SK-N-SH treated with all-trans-retinoic acid at 6 μM for 48 hours (cell line): ENCODE measurements at regions not wholly inside any gene's neighbourhood (a gene's known extent, or its start where the extent isn't known, plus 50 kb on each side); places are given as distances from the start of the nearest gene placed in this dataset.

ENCODE experiments used
- ATAC-seq: fragments of 200-7000 bp; cut with Tn5 transposase; 3 replicates; pipeline ENCODE4 v1.9.1; 2020; ENCODE audit warnings: mild to moderate bottlenecking, moderate library complexity
- ARNTL ChIP-seq: fragments of 450-650 bp; formaldehyde crosslinking; IDR thresholded peaks from 2 replicates; pipeline ENCODE4 v1.5.0; 2020; ENCODE audit warnings: low read depth, mild to moderate bottlenecking, moderate library complexity, borderline replicate concordance
- BACH2 ChIP-seq: fragments of 250-450 bp; sonication (Bioruptor Pico); IDR thresholded peaks from 2 replicates; pipeline ENCODE4 v1.9.0; 2021; ENCODE audit warnings: mild to moderate bottlenecking, borderline replicate concordance
- CSDC2 ChIP-seq: fragments of 250-450 bp; sonication (Bioruptor Pico); IDR thresholded peaks from 2 replicates; pipeline ENCODE4 v1.5.0; 2020; ENCODE audit warnings: mild to moderate bottlenecking, moderate library complexity
- ESRRG ChIP-seq: fragments of 250-450 bp; sonication (Bioruptor Pico); IDR thresholded peaks from 2 replicates; pipeline ENCODE4 v1.6.1; 2021; ENCODE audit warnings: mild to moderate bottlenecking
- GLIS3 ChIP-seq: fragments of 250-450 bp; sonication (Bioruptor Pico); IDR thresholded peaks from 2 replicates; pipeline ENCODE4 v1.5.0; 2020; ENCODE audit warnings: mild to moderate bottlenecking, moderate library complexity
- ISL1 ChIP-seq: fragments of 250-450 bp; sonication (Bioruptor Pico); IDR thresholded peaks from 2 replicates; pipeline ENCODE4 v2.1.2; 2022; ENCODE audit warnings: mild to moderate bottlenecking, moderate library complexity
- OSR1 ChIP-seq: fragments of 250-450 bp; sonication (Bioruptor Pico); IDR thresholded peaks from 2 replicates; pipeline ENCODE4 v1.8.0; 2022; ENCODE audit warnings: moderate library complexity, mild to moderate bottlenecking, inconsistent platforms
- POU6F1 ChIP-seq: fragments of 250-450 bp; sonication (Bioruptor Pico); IDR thresholded peaks from 2 replicates; pipeline ENCODE4 v1.8.0; 2021; ENCODE audit warnings: low read depth, mild to moderate bottlenecking, moderate library complexity, borderline replicate concordance
- PPARA ChIP-seq: fragments of 250-450 bp; sonication (Bioruptor Pico); IDR thresholded peaks from 2 replicates; pipeline ENCODE4 v1.5.0; 2020; ENCODE audit warnings: mild to moderate bottlenecking, borderline replicate concordance
- RARB ChIP-seq: fragments of 250-450 bp; sonication (Bioruptor Pico); IDR thresholded peaks from 2 replicates; pipeline ENCODE4 v1.8.0; 2021; ENCODE audit warnings: mild to moderate bottlenecking, moderate library complexity
- SNAI2 ChIP-seq: fragments of 250-450 bp; sonication (Bioruptor Pico); IDR thresholded peaks from 2 replicates; pipeline ENCODE4 v1.5.0; 2020; ENCODE audit warnings: mild to moderate bottlenecking, moderate library complexity
- TCF4 ChIP-seq: fragments of 250-450 bp; sonication (Bioruptor Pico); IDR thresholded peaks from 2 replicates; pipeline ENCODE4 v1.8.0; 2021; ENCODE audit warnings: mild to moderate bottlenecking, moderate library complexity, borderline replicate concordance
- TOX ChIP-seq: fragments of 250-450 bp; sonication (Bioruptor Pico); IDR thresholded peaks from 2 replicates; pipeline ENCODE4 v1.8.0; 2021; ENCODE audit warnings: mild to moderate bottlenecking, moderate library complexity, borderline replicate concordance
- ZC3H10 ChIP-seq: fragments of 250-450 bp; sonication (Bioruptor Pico); IDR thresholded peaks from 2 replicates; pipeline ENCODE4 v1.5.1; 2021; ENCODE audit warnings: mild to moderate bottlenecking, moderate library complexity
- ZFP3 ChIP-seq: fragments of 250-450 bp; sonication (Bioruptor Pico); IDR thresholded peaks from 2 replicates; pipeline ENCODE4 v1.5.0; 2020; ENCODE audit warnings: mild to moderate bottlenecking, moderate library complexity
- ZFP30 ChIP-seq: fragments of 450-650 bp; formaldehyde crosslinking; IDR thresholded peaks from 2 replicates; pipeline ENCODE4 v1.5.0; 2022; ENCODE audit warnings: mild to moderate bottlenecking, moderate library complexity
- ZNF565 ChIP-seq: fragments of 450-650 bp; formaldehyde crosslinking; conservative IDR thresholded peaks from 2 replicates; pipeline ENCODE4 v1.5.0; 2020; ENCODE audit warnings: low read depth, mild to moderate bottlenecking, moderate library complexity
- ZNF70 ChIP-seq: fragments of 450-650 bp; formaldehyde crosslinking; IDR thresholded peaks from 2 replicates; pipeline ENCODE4 v1.5.0; 2020; ENCODE audit warnings: mild to moderate bottlenecking, moderate library complexity
- ZNF8 ChIP-seq: fragments of 450-650 bp; formaldehyde crosslinking; IDR thresholded peaks from 2 replicates; pipeline ENCODE4 v1.5.0; 2020; ENCODE audit warnings: mild to moderate bottlenecking, moderate library complexity
- TF ChIP-seq, protein P1 (sequence below): fragments of 250-450 bp; sonication (Bioruptor Pico); IDR thresholded peaks from 2 replicates; pipeline ENCODE4 v1.5.0; 2020; ENCODE audit warnings: mild to moderate bottlenecking, moderate library complexity
- TF ChIP-seq, protein P2 (sequence below): fragments of 250-450 bp; sonication (Bioruptor Pico); IDR thresholded peaks from 2 replicates; pipeline ENCODE4 v1.5.1; 2020; ENCODE audit warnings: low read depth, mild to moderate bottlenecking, moderate library complexity
- TF ChIP-seq, protein P3 (sequence below): fragments of 250-450 bp; sonication (Bioruptor Pico); IDR thresholded peaks from 2 replicates; pipeline ENCODE4 v1.8.0; 2020; ENCODE audit warnings: mild to moderate bottlenecking, moderate library complexity, borderline replicate concordance

GRCh38 chr1:209101106-209101505, 482.4 kb upstream of the CAMK1G start:
- ATAC-seq: no peak
- TF ChIP-seq OSR1 (CRISPR knock-in tag) (no peak), ZC3H10 (CRISPR knock-in tag) (no peak), TOX (CRISPR knock-in tag) (no peak), POU6F1 (CRISPR knock-in tag) (no peak), ARNTL (CRISPR knock-in tag) (no peak)
- TF ChIP-seq, protein P1, sequence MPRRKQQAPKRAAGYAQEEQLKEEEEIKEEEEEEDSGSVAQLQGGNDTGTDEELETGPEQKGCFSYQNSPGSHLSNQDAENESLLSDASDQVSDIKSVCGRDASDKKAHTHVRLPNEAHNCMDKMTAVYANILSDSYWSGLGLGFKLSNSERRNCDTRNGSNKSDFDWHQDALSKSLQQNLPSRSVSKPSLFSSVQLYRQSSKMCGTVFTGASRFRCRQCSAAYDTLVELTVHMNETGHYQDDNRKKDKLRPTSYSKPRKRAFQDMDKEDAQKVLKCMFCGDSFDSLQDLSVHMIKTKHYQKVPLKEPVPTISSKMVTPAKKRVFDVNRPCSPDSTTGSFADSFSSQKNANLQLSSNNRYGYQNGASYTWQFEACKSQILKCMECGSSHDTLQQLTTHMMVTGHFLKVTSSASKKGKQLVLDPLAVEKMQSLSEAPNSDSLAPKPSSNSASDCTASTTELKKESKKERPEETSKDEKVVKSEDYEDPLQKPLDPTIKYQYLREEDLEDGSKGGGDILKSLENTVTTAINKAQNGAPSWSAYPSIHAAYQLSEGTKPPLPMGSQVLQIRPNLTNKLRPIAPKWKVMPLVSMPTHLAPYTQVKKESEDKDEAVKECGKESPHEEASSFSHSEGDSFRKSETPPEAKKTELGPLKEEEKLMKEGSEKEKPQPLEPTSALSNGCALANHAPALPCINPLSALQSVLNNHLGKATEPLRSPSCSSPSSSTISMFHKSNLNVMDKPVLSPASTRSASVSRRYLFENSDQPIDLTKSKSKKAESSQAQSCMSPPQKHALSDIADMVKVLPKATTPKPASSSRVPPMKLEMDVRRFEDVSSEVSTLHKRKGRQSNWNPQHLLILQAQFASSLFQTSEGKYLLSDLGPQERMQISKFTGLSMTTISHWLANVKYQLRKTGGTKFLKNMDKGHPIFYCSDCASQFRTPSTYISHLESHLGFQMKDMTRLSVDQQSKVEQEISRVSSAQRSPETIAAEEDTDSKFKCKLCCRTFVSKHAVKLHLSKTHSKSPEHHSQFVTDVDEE: no peak
- TF ChIP-seq, all 23 proteins: peak for 0

DNA sequence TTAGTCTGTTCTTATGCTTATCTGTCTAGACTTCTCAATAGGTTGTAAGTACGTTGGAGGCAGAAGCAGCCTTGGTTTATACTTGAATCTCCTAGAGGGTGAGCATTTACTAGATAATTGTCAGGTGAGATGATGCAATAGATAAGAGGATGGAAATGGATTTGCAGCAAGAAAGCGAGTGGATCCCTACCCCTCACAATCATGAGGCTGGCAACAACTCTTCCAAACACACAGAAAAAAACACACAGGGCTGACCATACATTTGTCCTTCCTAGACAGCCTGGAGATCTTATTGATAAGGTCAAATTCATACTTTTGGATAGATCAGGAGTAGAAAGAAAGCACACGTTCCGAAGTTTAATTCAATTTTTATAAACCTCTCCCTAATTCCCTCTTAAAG, 481.4 kb upstream of the CAMK1G start:
- ATAC-seq: no peak
- no peak for TF ChIP-seq CSDC2 (CRISPR knock-in tag)
- TF ChIP-seq, protein P2, sequence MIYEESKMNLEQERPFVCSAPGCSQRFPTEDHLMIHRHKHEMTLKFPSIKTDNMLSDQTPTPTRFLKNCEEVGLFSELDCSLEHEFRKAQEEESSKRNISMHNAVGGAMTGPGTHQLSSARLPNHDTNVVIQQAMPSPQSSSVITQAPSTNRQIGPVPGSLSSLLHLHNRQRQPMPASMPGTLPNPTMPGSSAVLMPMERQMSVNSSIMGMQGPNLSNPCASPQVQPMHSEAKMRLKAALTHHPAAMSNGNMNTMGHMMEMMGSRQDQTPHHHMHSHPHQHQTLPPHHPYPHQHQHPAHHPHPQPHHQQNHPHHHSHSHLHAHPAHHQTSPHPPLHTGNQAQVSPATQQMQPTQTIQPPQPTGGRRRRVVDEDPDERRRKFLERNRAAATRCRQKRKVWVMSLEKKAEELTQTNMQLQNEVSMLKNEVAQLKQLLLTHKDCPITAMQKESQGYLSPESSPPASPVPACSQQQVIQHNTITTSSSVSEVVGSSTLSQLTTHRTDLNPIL (CRISPR knock-in tag): no peak
- no peak for TF ChIP-seq ZFP30
- no peak for TF ChIP-seq ESRRG
- no peak for TF ChIP-seq ZNF8 (CRISPR knock-in tag)
- TF ChIP-seq, protein P3, sequence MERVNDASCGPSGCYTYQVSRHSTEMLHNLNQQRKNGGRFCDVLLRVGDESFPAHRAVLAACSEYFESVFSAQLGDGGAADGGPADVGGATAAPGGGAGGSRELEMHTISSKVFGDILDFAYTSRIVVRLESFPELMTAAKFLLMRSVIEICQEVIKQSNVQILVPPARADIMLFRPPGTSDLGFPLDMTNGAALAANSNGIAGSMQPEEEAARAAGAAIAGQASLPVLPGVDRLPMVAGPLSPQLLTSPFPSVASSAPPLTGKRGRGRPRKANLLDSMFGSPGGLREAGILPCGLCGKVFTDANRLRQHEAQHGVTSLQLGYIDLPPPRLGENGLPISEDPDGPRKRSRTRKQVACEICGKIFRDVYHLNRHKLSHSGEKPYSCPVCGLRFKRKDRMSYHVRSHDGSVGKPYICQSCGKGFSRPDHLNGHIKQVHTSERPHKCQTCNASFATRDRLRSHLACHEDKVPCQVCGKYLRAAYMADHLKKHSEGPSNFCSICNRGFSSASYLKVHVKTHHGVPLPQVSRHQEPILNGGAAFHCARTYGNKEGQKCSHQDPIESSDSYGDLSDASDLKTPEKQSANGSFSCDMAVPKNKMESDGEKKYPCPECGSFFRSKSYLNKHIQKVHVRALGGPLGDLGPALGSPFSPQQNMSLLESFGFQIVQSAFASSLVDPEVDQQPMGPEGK (CRISPR knock-in tag): no peak
- no peak for TF ChIP-seq RARB (CRISPR knock-in tag)
- TF ChIP-seq BACH2 (CRISPR knock-in tag): no peak
- TF ChIP-seq TCF4 (CRISPR knock-in tag): no peak
- TF ChIP-seq ARNTL (CRISPR knock-in tag): no peak
- TF ChIP-seq OSR1 (CRISPR knock-in tag): no peak
- TF ChIP-seq PPARA (CRISPR knock-in tag): no peak
- no peak for TF ChIP-seq ZFP3 (CRISPR knock-in tag)
- TF ChIP-seq TOX (CRISPR knock-in tag): no peak
- TF ChIP-seq SNAI2 (CRISPR knock-in tag): no peak

DNA sequence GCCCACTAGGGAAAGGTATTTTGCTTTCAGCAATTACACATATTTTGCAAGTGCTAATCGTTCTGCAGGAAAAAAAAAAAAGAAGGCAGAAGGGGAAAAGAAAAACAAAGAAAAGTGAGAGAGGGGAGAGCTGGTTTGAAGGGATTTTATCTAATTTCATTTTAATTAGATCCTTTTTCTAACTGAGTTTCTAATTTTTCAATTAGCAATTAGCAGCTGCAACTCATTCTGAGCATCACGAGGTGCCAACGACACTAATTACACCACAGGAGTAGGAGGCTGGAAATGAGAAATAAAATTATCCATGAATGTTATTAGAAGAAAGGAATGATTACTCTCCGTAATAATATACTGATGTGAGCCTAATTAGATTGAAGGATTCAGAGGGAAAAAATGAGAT, 481.0 kb upstream of the CAMK1G start:
- no peak for ATAC-seq
- TF ChIP-seq POU6F1 (CRISPR knock-in tag): no peak
- TF ChIP-seq ZFP30: no peak
- TF ChIP-seq, all 23 proteins: peak for 0

- ATAC-seq: no peak
- TF ChIP-seq ZFP30: no peak
- TF ChIP-seq TOX (CRISPR knock-in tag): no peak
- no peak for TF ChIP-seq ARNTL (CRISPR knock-in tag)
- no peak for TF ChIP-seq ZNF70 (CRISPR knock-in tag)
- TF ChIP-seq, protein P2 (CRISPR knock-in tag): no peak
- TF ChIP-seq PPARA (CRISPR knock-in tag): no peak
- TF ChIP-seq GLIS3 (CRISPR knock-in tag): no peak
- TF ChIP-seq, protein P3 (CRISPR knock-in tag): no peak
- TF ChIP-seq ZNF565: no peak
- TF ChIP-seq SNAI2 (CRISPR knock-in tag): no peak
- no peak for TF ChIP-seq ISL1 (CRISPR knock-in tag)
- no peak for TF ChIP-seq CSDC2 (CRISPR knock-in tag)
These were observed 480.4 kb upstream of the CAMK1G start for GRCh38 chr1:209103092-209103491.
